ENCODE measurements at regions not wholly inside any gene's neighbourhood (a gene's known extent, or its start where the extent isn't known, plus 50 kb on each side); places are given as distances from the start of the nearest gene placed in this dataset.

DNA sequence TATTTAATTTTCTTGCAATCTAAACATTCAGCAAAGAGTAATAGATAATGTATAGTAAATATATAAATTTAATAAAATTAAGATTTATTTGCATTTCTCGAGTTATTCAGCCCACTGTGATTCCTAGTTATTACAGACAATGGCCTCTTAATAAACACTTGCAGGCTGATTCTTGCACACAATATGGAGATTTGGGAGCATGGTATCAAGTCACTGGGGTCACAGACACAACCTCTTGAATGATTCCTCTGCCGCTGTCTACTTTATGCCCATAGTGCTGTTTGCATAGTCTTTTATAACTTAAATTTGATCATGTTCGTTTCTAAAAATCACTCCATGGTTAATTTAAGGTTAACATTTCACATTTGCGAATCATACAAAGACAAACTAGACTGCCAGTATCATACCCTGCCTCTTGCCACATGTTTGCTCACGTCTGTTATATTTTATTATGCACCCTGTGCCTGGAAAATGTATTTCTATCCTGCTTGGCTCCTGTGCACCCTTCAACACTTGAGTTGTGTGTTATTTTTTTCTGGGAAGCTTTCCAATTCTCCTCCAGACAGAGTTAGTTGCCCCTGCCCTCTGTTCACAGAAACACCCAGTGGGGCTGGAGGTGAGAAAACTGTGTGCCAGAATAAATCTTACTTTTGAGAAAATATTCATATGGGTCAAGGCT lies 206.3 kb upstream of the ROBO1 start:
- in situ Hi-C loops (cut with MboI; ENCODE audit: low pct_unique_long_range_greater_than_20kb, low sequenced_read_pairs, unreplicated experiment), result no loop called here
- DNase-seq (ENCODE audit: low spot score), result no peak

DNA sequence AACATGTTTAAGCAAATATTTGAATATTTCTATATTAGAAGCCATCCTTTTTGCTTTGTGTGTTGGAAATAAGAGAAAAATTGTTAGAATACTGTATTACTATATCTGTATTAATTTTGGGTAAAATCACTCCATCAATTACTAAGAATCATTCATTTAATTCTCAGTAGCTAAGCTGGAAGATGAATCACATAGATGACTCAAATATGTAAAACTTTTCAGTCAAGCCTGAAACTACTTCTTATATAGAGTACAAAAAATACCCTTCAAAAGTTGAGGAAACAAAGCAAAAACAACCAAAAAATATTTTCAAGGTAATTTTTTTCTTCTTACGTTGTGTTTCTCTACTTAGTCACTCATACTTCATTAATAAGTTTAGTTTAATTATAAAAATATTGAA lies 205.7 kb upstream of the ROBO1 start:
- in situ Hi-C loops (cut with MboI; ENCODE audit: low pct_unique_long_range_greater_than_20kb, low sequenced_read_pairs, unreplicated experiment), result no loop called here
- TF ChIP-seq, protein P1, sequence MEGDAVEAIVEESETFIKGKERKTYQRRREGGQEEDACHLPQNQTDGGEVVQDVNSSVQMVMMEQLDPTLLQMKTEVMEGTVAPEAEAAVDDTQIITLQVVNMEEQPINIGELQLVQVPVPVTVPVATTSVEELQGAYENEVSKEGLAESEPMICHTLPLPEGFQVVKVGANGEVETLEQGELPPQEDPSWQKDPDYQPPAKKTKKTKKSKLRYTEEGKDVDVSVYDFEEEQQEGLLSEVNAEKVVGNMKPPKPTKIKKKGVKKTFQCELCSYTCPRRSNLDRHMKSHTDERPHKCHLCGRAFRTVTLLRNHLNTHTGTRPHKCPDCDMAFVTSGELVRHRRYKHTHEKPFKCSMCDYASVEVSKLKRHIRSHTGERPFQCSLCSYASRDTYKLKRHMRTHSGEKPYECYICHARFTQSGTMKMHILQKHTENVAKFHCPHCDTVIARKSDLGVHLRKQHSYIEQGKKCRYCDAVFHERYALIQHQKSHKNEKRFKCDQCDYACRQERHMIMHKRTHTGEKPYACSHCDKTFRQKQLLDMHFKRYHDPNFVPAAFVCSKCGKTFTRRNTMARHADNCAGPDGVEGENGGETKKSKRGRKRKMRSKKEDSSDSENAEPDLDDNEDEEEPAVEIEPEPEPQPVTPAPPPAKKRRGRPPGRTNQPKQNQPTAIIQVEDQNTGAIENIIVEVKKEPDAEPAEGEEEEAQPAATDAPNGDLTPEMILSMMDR (IDR thresholded peaks at IDR 0.05; ENCODE audit: extremely low read depth, insufficient read depth, missing control alignments), result no peak
- DNase-seq (ENCODE audit: low spot score), result no peak

More for the DNA sequence above, 206.3 kb upstream of the ROBO1 start:
- TF ChIP-seq, protein P1 (IDR thresholded peaks at IDR 0.05; ENCODE audit: extremely low read depth, insufficient read depth, missing control alignments), result no peak

DNA sequence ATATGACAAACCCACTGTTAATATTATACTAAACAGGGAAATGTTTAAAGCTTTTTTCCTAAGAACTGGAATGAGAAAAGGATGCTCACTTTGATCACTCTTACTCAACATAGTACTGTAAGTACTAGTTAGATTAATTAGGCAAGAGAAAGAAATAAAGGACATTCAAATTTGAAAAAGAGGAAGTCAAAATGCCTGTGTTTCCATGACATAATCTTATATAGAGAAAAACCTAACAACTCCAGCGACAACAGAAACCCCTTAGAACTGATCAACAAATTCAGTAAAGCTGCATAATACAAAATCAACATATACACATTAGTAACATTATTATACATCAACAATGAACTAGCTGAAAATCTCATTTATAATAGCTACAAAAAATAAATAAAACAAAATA lies 200.6 kb upstream of the ROBO1 start:
- no peak for DNase-seq (ENCODE audit: low spot score)
- in situ Hi-C loops (cut with MboI; ENCODE audit: low pct_unique_long_range_greater_than_20kb, low sequenced_read_pairs, unreplicated experiment), result no loop called here
- TF ChIP-seq, protein P1 (IDR thresholded peaks at IDR 0.05; ENCODE audit: extremely low read depth, insufficient read depth, missing control alignments), result no peak

DNA sequence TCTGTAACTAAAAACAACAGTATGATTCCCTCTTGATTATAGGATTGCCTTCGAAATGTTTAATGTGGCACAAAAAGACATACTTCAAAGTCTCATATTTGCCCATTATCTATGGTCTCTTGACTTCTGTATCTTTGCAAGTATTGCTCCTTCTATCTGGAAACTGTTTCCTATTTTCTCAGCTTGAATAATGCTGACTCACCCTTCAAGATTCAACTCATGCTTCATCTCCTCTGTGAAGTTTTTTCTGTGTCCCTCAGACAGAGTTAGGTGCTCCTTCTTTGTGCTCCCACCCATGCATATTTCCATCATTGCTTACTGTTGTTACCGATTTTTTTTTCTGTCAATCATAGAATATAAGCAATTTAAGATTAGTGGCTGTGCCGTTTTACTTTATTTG lies 192.8 kb upstream of the ROBO1 start:
- TF ChIP-seq, protein P1 (IDR thresholded peaks at IDR 0.05; ENCODE audit: extremely low read depth, insufficient read depth, missing control alignments), result no peak
- in situ Hi-C loops (cut with MboI; ENCODE audit: low pct_unique_long_range_greater_than_20kb, low sequenced_read_pairs, unreplicated experiment), result no loop called here
- DNase-seq (ENCODE audit: low spot score), result no peak

DNA sequence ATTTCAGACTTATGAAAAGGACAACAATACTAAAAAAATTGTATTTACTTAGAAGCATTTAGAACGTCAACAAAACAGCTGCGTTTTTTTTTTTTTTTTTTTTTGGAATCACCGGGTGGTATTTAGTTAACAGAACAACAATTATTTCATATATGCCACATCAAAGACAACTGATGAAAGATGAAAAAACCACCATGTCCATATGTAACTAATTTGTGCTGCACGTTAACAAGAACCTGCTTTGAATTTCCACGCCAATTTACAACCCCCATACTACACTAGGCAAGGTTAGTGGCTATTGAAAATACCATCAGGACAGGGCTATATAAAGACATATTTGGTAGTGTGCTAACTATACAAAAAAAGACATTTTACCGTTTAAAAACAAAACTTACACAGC lies 189.3 kb upstream of the ROBO1 start:
- DNase-seq (ENCODE audit: low spot score), result no peak
- in situ Hi-C loops (cut with MboI; ENCODE audit: low pct_unique_long_range_greater_than_20kb, low sequenced_read_pairs, unreplicated experiment), result no loop called here
- TF ChIP-seq, protein P1 (IDR thresholded peaks at IDR 0.05; ENCODE audit: extremely low read depth, insufficient read depth, missing control alignments), result no peak

DNA sequence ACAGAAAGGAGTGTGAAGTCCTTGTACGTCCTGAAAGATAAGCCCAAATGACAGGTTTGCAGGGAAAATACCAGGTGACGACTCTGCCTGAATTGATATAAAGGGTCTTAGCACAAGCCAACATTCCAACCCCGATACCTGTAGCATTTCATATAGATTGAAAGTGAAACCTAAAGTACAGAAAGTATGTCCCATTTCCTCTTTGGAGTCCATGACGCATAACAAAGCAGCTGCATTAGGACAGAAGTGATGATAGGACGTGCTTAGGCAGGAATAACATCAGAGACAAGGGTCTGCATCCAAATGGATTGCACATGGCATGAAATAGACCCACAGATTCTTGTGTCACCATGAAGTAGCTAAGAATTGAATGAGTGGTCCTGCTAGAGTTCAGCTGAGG lies 187.0 kb upstream of the ROBO1 start:
- in situ Hi-C loops (cut with MboI; ENCODE audit: low pct_unique_long_range_greater_than_20kb, low sequenced_read_pairs, unreplicated experiment), result no loop called here
- TF ChIP-seq, protein P1 (IDR thresholded peaks at IDR 0.05; ENCODE audit: extremely low read depth, insufficient read depth, missing control alignments), result no peak

More for the DNA sequence above, 187.0 kb upstream of the ROBO1 start:
- DNase-seq (ENCODE audit: low spot score), result no peak
